KMS-11 (cell line): ENCODE measurements at regions not wholly inside any gene's neighbourhood (a gene's known extent, or its start where the extent isn't known, plus 50 kb on each side); places are given as distances from the start of the nearest gene placed in this dataset.

Source experiments
- H2AFZ ChIP-seq: fragments of 200-600 bp; sonication (generic); 2 replicates; pipeline ENCODE4 v1.6.1; 2016; ENCODE audit warnings: antibody characterized with exemption, mixed run types, low read depth
- H3K27ac ChIP-seq: fragments of 200-600 bp; sonication (generic); 2 replicates; pipeline ENCODE4 v1.6.1; 2016; ENCODE audit warnings: mild to moderate bottlenecking, mixed run types
- H3K27me3 ChIP-seq: fragments of 200-600 bp; sonication (generic); 2 replicates; pipeline ENCODE4 v1.6.1; 2017; ENCODE audit warnings: mild to moderate bottlenecking, low read depth, mixed run types, moderate library complexity; ENCODE audit not compliant: insufficient read depth
- H3K36me3 ChIP-seq: fragments of 200-600 bp; sonication (generic); 2 replicates; pipeline ENCODE4 v1.6.1; 2017; ENCODE audit warnings: mild to moderate bottlenecking, mixed run types; ENCODE audit not compliant: insufficient read depth
- H3K4me1 ChIP-seq: fragments of 200-600 bp; sonication (generic); 2 replicates; pipeline ENCODE4 v1.6.1; 2016; ENCODE audit warnings: mild to moderate bottlenecking, low read depth, mixed run types; ENCODE audit not compliant: poor library complexity, severe bottlenecking
- H3K4me2 ChIP-seq: fragments of 200-600 bp; sonication (generic); 2 replicates; pipeline ENCODE4 v1.7.0; 2016; ENCODE audit warnings: mild to moderate bottlenecking, mixed run types
- H3K4me3 ChIP-seq: fragments of 200-600 bp; sonication (generic); IDR thresholded peaks from 2 replicates; pipeline ENCODE4 v1.6.1; 2017; ENCODE audit warnings: low read depth, low read length, mixed read lengths; ENCODE audit not compliant: insufficient read depth
- H3K79me2 ChIP-seq: fragments of 200-600 bp; sonication (generic); 2 replicates; pipeline ENCODE4 v1.6.1; 2016; ENCODE audit warnings: low read depth, mixed run types; ENCODE audit not compliant: insufficient read depth
- H3K9ac ChIP-seq: fragments of 200-600 bp; sonication (generic); 2 replicates; pipeline ENCODE4 v1.6.1; 2016; ENCODE audit warnings: mild to moderate bottlenecking, mixed run types
- H4K20me1 ChIP-seq: fragments of 200-600 bp; sonication (generic); 2 replicates; pipeline ENCODE4 v1.6.1; 2016; ENCODE audit warnings: mild to moderate bottlenecking, mixed run types; ENCODE audit not compliant: insufficient read depth
- TF ChIP-seq, protein P1 (sequence below): fragments of 200-600 bp; sonication (generic); conservative IDR thresholded peaks from 2 replicates; pipeline ENCODE4 v1.6.1; 2017; ENCODE audit warnings: low read depth, mild to moderate bottlenecking, antibody characterized with exemption, low read length, moderate library complexity, mixed read lengths

- Histone ChIP-seq H3K27ac (no peak overlapping the region), H3K27me3 (no peaks in the 10 kb centered on the region), H3K79me2 (no peaks in the 10 kb centered on the region), H3K4me2 (no peak overlapping the region), H3K9ac (no peak overlapping the region), H3K36me3 (no peaks in the 10 kb centered on the region), H3K4me3 (no peak overlapping the region), H3K4me1 (no peaks in the 10 kb centered on the region), H2AFZ (no peak overlapping the region), H4K20me1 (no peaks in the 10 kb centered on the region)
- TF ChIP-seq, protein P1, sequence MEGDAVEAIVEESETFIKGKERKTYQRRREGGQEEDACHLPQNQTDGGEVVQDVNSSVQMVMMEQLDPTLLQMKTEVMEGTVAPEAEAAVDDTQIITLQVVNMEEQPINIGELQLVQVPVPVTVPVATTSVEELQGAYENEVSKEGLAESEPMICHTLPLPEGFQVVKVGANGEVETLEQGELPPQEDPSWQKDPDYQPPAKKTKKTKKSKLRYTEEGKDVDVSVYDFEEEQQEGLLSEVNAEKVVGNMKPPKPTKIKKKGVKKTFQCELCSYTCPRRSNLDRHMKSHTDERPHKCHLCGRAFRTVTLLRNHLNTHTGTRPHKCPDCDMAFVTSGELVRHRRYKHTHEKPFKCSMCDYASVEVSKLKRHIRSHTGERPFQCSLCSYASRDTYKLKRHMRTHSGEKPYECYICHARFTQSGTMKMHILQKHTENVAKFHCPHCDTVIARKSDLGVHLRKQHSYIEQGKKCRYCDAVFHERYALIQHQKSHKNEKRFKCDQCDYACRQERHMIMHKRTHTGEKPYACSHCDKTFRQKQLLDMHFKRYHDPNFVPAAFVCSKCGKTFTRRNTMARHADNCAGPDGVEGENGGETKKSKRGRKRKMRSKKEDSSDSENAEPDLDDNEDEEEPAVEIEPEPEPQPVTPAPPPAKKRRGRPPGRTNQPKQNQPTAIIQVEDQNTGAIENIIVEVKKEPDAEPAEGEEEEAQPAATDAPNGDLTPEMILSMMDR: no peak
These were observed 530.0 kb downstream of the EPHB1 start for GRCh38 chr3:135325096-135325495.

DNA sequence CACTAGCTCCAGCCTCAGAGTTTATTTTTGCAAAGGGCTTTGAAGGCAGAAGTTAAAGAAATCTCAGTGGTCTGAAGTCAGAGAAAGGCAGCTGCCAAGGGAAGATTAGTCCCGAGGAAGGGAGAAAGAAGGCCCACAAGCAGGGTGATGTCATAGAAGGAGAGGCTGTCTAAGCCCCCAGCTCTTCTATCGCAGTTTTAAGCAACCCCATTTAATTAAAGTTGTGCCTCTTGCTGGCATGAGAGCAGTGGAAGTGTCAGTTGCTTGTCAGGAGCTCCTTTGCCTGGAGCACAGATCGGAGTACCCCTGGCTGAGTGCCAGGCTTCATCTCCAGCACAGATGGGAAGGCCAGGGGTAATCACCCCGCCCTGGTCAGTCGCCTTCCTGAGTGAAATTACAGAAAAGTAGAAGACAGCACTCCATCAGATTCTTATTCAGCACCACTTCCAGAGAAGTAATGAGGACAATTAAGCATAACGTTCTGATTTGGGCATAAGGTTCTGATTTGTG is 530.7 kb downstream of the EPHB1 start:
- no peak overlapping the region for H2AFZ ChIP-seq
- no peaks in the 10 kb centered on the region for H3K27me3 ChIP-seq
- H3K27ac ChIP-seq: no peak overlapping the region
- no peaks in the 10 kb centered on the region for H3K36me3 ChIP-seq
- H3K4me3 ChIP-seq: no peak overlapping the region
- H3K4me1 ChIP-seq: no peaks in the 10 kb centered on the region
- no peaks in the 10 kb centered on the region for H4K20me1 ChIP-seq
- TF ChIP-seq, protein P1: no peak
- H3K9ac ChIP-seq: no peak overlapping the region
- no peak overlapping the region for H3K4me2 ChIP-seq
- H3K79me2 ChIP-seq: no peaks in the 10 kb centered on the region

DNA sequence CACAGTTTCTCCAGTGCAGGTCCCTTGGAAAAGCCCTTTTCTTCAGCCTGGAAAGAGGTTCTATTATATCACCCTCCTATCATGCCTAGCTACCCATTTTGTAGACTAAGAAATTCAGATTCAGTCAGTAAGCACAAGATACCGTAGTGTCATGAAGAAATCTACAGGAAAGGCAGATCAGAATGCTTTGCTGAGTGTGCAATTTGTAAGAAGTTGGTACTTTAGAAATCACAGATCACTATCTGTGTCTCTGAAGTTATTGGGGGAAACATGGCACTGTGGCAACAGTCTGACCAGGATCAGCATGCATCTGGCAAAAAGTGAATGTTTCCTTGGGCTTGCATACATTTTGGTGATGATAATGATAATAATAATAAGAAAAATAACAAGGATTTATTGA is 531.8 kb downstream of the EPHB1 start:
- Histone ChIP-seq H3K4me2 (no peak overlapping the region), H3K27ac (no peak overlapping the region), H3K36me3 (no peaks in the 10 kb centered on the region), H3K4me3 (no peak overlapping the region), H3K9ac (no peak overlapping the region), H3K79me2 (no peaks in the 10 kb centered on the region), H3K27me3 (no peaks in the 10 kb centered on the region), H2AFZ (no peak overlapping the region), H3K4me1 (no peaks in the 10 kb centered on the region), H4K20me1 (no peaks in the 10 kb centered on the region)
- TF ChIP-seq, protein P1: no peak

DNA sequence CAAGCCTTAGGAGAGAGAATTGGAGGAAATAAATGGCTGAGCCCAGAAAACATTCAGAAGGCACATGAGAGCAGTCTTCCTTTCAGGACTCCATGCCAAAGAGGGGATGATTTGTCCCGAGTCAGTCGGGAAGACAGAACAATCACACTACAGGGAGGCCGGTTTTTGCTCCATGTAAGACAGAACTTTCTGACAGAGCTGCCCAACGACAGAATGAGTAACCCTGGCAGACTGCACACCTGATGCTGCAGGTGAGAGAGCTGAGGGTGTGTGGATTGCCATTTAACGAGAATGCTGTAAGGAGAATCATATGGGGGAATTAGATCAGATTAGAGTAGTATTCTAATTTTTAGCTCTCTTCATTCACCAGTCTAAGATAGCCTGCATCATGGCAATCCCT is 533.0 kb downstream of the EPHB1 start:
- no peaks in the 10 kb centered on the region for H4K20me1 ChIP-seq
- TF ChIP-seq, protein P1: no peak
- no peak overlapping the region for H3K9ac ChIP-seq
- no peak overlapping the region for H3K4me3 ChIP-seq
- no peaks in the 10 kb centered on the region for H3K79me2 ChIP-seq
- H3K36me3 ChIP-seq: no peaks in the 10 kb centered on the region
- H3K27ac ChIP-seq: no peak overlapping the region
- H3K4me1 ChIP-seq: no peaks in the 10 kb centered on the region
- H3K27me3 ChIP-seq: no peaks in the 10 kb centered on the region
- H2AFZ ChIP-seq: no peak overlapping the region
- H3K4me2 ChIP-seq: no peak overlapping the region
